ENCODE measurements at regions not wholly inside any gene's neighbourhood (a gene's known extent, or its start where the extent isn't known, plus 50 kb on each side); places are given as distances from the start of the nearest gene placed in this dataset.
"Not testable (repeated sequence)": the region's sequence is repeated elsewhere in the genome, so short reads cannot be mapped to it uniquely, and the experiment has no call there.

DNA sequence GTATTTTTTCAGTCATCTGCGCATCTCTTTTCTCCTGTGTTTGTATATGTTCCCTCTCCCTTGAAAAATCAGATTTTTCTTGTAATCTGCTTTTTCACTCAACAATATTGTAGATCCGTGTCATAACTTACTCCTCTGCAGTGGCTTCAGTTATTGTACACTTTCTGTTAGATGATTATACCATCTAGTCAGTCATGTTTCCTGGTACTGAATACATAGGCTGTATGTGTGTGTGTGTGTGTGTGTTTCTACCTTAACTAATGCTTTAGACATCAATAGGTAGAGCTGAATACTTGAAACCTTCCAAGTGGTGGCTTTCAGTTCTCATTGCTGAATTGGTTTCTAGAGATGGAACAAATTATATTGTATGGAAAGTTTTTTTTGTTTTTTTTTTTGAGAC is 77.4 kb upstream of the LYSMD4 start:
- TF ChIP-seq CTCF, POLR2A (IDR thresholded peaks at IDR 0.05): not testable (repeated sequence)
